22Rv1 (cell line): ENCODE measurements at regions not wholly inside any gene's neighbourhood (a gene's known extent, or its start where the extent isn't known, plus 50 kb on each side); places are given as distances from the start of the nearest gene placed in this dataset.

Experiments
- CTCF ChIP-seq: fragments of 450-650 bp; IDR thresholded peaks from 2 replicates; pipeline ENCODE4 v1.5.1; 2017; ENCODE audit warnings: mild to moderate bottlenecking
- ZFX ChIP-seq: fragments of 450-650 bp; IDR thresholded peaks from 2 replicates; pipeline ENCODE4 v1.6.1; 2017; ENCODE audit warnings: antibody characterized with exemption, borderline replicate concordance

DNA sequence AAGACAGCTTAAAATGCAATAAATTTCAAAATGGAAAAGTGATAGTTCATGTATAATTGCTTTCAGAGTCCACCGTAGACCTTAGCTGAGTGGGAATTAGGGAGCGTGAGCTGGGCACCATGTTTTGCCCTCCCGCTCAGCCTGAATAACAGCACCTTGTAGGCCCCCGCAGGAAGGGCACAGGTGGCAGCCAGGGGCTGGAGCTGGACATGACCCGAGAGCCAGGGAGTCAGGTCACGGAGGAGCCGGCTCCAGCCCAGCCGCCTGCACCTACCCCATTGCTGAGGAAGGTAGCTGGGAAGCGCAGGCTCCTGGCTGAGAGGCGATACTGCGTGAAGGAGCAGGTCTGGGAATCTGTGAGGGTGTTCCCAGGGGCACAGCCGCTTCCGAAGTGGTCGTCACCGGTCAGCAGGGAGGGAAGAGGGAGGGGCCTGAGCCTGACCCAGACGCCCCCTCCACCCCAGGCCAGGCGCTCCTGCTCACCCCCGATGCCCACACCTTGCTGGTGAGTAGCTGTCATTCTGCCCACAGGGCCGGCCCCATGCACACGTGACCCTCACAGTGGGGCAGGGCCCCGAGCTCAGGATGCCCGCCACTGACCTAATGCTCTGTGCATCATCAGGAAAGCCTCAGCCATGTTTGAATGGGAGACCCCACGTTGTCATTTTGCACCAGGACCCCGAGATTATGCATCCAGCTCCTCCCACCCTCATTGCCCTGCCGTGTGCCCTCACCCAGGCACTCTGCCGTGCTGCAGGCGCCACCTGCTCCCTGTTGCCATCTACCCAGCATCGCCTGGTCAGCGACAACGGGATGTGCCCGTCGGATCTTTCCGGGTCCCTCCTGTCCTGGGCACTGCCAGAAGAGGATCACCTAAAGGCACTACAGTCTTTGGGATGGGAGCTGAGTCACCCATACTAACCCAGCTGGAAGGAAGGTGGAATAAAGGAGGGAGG, 129.2 kb upstream of the TCERG1L start:
- TF ChIP-seq CTCF, result no peak
- TF ChIP-seq ZFX, result no peak
